ENCODE measurements at regions not wholly inside any gene's neighbourhood (a gene's known extent, or its start where the extent isn't known, plus 50 kb on each side); places are given as distances from the start of the nearest gene placed in this dataset.
"Not testable (repeated sequence)": the region's sequence is repeated elsewhere in the genome, so short reads cannot be mapped to it uniquely, and the experiment has no call there.

DNA sequence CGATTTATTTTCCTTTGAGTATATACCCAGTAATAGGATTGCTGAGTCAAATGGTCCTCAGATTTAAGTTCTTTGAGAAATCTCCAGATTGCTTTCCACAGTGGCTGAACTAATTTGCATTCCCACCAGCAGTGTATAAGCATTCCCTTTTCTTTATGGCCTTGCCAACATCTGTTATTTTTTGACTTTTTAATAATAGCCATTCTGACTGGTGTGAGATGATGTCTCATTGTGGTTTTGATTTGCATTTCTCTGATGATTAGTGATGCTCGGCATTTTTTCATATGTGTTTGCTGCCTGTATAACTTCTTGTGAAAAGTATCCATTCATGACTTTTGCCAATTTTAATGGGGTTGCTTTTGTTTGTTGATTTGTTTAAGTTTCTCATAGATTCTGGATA, 209.5 kb upstream of the NPSR1 start:
- not testable (repeated sequence) for TF ChIP-seq POLR2A (IDR thresholded peaks at IDR 0.05; ENCODE audit: low read depth, low read length); TAF1 (IDR thresholded peaks at IDR 0.05; ENCODE audit: borderline replicate concordance, low read depth, low read length)

Measured in GM12892 (cell line).